GM21360 (cell line): ENCODE measurements at regions not wholly inside any gene's neighbourhood (a gene's known extent, or its start where the extent isn't known, plus 50 kb on each side); places are given as distances from the start of the nearest gene placed in this dataset.

Source experiments
- ATAC-seq: cut with Tn5 transposase; IDR thresholded peaks from one replicate; pipeline ENCODE4 v1.9.1; 2021; ENCODE audit warnings: mild to moderate bottlenecking, moderate library complexity; ENCODE audit not compliant: unreplicated experiment

DNA sequence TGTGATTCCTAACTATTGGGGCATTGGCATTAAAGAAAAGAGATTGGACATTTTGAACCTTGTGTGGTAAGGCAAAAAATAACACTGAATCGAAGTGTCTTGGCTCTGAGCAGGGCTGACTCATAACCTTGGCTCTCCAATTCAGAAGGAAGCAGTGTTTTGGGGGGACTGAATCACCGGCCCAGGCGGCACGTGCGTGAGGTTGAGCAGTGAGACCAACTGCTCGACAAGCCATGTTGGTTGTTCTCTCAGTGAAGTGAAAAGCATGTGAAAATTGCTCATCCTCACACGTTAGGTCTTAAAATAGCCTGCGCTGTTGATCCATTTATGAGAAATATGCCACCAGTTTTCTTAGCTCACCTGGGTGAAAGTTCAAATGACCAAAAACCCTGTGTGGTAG, 137.8 kb upstream of the SPACA1 start:
- no peak for ATAC-seq

DNA sequence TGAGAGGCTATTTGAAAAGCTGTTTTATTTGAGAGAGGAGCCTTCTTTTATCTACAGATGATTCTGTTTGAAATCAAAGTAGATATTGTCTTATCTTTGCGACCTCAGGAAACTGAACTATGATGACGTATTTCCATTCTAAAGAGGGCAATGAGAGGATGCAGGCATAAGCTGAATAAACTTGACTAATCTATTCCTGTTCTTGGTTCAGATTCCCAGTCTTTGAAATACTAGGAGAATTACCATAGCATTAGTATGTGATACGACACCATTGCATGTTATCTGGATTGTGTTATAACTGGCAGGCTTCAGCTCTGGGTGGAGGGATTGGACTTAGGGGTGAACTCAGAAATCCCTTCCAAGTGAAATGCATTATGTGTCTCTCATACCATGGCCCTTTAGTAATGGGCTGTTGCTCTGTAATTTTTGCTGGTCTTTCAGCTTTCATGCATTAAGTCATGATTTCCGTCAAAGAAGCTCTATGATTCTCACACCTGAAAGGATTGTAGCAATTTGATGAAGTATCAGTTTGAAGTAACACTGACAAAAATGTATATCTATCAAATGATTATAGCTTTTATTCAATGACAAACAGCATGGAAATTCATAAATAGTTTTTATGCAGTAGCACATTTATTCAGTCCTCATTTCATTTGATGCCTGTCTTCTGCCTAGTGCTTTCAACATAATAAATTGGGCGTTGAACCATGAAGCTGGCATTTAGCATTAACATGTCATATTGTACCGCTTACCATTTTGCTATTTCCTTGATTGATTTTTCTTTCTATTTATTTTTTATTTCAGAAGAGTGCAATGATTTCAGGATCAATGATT, 138.4 kb upstream of the SPACA1 start:
- ATAC-seq: no peak

DNA sequence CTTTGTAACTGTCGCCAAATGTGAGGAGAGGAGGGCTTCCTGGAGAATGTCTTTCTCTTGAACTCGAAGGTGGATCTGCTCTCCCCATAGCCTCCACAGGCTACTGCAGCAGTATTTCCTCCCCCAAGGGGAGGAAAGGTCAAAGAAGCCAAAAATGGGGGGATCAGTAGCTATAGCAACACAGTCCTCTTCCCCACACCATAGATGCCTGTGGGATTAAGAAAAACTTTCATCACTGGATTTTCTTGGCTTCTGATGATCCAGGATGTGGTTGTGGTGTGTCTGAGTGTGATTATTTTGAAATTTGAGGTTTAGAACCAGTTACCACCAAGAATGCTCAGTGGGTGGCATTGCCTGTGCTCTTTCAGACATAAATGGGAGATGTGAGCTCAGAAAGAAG, 140.1 kb upstream of the SPACA1 start:
- ATAC-seq: no peak

DNA sequence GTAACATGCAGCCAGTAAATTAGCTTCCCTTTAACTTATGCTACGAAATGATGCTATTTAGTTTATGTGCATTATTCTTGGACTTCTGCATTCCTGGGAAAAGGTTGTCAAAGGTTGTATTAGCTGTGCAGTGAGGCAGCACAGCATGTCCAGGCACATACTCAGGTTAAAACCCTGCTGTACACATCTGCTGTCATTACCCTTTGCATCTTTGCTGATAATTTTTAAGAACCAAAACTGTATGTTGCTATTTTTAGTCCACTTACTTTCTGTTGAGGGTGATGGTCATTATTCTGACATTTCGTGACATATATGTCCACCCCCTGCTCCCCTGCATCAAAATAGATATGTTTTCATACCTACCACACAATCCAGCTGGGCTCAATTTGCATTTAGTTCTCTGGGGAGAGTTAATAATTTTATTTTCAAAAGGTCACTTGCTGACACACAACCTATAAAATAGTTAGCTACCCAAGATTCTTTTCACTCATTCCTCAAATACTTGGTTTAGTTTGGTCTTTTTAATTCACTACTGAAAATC, 142.5 kb upstream of the SPACA1 start:
- peak; percentile 76 for ATAC-seq

DNA sequence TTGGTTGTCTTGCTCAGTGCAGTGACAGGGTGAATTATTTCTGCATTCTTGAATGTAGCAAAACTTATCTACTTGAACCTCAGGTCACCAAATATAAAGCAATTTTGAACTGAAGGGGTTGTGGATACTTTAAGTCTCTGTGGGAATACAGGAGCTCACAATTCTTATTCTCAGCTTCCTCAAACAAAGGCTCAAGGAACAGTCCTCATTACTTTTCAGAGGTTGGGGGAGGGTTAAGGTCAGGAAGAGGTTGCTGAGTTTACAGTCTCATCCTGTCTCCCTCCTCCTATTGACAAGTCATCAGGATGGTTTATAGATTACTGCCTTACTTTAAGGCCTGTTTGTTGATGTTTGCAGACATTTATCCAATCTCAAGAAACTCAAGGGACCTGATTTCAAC, 143.6 kb upstream of the SPACA1 start:
- ATAC-seq: no peak

DNA sequence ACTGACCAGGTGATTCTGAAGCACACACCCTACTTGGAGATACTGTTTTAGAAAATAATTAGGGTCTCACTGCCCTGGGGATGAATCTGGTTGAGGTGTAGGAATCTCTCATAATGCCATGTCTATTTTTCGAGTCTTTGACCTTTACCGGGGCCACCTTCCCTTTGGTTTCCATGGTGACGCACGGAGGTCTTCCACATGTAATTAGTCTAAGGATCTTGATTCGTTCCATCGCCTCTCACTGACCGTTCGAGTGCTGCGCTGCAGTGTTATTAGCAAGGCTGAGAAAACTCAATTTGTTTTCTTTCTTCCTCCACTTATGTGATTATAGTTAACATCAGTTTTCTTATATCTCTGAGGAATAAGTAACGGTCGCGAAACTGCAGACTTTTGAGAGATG, 144.3 kb upstream of the SPACA1 start:
- no peak for ATAC-seq

DNA sequence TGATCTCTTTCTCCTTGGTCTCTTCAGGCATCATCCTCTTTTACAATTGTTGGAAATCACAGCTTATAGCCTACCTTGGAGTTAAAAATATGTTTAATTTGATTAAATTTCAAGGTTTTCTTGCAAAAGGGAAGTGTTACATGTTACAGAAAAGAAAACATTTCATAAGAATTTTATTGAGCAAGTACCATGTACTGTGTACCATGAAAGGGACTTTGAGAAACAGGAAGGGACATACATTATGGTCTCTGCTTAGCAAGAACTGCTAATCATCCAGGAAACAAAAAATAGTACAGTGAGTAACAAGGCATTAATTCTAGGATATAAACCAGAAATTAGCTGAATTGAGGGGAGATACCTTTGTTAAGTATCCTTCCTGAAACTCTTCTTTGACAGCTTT, 145.3 kb upstream of the SPACA1 start:
- ATAC-seq: no peak

DNA sequence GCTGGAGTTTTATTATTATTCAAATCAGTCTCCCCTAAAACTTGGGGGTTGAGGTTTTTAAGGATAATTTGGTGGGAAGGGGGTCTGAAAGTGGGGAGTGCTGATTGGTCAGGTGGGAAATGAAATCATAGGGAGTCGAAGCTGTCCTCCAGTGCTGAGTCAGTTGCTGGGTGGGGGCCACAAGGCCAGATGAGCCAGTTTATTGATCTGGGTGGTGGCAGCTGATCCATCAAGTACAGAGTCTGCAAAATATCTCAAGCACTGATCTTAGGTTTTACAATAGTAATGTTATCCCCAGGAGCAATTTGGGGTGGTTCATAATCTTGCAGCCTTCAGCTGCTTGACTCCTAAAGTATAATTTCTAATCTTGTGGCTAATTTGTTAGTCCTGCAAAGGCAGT, 146.0 kb upstream of the SPACA1 start:
- ATAC-seq: no peak

DNA sequence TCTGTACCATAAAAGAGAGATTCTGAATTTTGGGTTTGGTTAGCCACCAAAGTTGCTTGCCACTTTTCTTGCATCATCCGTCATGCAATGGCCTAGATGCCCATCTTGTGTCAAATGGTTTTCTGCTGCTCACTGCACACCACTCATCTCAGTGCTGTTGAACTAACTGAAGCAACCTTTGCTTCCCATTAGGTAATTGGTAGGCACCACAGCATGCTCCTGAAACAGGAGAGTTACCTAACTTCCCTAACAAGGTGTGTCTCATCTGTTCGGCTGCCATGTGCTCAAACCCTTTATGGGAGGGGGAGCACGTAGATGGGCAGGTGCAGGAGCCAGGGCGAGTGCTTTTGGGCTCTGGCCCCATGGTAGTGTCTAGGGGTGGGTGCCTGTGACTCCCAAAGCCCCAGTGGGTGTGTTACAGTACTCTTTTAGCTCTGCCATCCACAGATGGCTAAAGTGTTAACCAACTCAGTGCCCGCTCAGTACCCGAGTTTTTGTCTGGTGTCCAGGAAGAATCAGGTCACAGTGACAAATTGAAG, 147.4 kb upstream of the SPACA1 start:
- ATAC-seq: no peak

DNA sequence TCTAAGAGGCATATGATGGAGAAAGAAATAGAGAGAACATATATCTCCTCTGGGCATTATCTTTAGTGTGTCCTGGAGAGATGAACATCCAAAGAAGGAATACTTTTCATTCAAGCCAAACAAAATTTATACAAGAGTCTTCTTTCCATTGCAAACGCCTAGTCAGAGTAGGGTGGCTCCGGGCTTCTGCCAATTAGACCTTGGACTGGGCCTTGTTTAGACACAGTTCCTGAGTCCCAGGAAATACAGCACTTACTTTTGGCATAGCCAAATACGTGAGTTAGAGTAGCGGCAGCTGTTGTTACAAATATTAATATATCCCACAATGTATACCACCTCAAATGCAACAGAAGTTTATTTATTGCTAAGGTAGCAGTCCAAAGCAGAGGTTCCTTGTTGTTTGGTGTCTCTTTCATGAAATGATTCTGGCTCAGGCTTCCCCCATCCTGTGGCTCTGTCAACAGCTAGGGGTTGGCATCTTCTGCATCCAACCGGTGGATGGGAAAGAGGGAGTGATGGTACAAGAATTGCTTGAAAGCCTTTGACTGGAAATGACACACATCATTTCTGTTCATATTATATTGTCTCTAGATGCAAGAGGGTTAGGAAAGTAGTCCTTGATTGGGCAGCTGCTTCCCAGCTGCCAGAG, 148.0 kb upstream of the SPACA1 start:
- ATAC-seq: no peak

DNA sequence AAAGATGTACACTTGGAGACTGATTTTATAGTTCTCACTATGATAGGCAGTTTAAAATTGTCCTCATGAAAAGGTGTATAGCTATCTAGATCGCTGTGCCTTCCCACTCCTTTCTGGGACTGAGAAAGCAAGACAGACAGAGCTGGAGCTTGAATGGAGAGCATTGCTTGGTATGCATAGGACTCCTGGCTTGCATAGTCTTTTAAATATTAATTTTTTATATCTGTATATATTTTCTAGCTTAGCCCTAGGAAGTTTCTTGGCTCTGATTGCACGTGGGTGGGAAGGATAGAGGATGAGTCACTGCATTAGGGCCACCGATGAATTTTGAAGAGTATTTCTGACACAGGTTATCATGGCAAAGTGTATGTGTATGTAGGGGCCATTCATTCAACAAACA, 150.0 kb upstream of the SPACA1 start:
- ATAC-seq: no peak

DNA sequence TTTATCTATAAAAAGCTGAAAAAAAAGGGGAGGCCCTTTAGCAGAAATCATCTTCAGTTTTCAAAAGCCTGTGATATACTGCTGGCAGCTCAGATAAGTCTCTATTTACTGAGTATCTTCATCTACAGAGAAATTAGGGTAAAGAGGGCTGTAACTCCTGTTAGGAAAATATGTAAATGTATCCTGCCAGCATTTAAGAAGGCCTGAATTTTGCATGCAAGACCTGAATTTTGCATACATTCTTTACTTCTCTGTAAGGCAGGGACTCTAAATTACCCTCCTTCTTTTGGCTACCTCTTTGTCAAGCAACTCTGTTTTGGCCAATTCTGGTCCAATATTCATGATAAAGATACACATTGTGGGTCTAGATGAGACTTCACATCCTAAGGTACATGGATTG, 150.6 kb upstream of the SPACA1 start:
- ATAC-seq: no peak

DNA sequence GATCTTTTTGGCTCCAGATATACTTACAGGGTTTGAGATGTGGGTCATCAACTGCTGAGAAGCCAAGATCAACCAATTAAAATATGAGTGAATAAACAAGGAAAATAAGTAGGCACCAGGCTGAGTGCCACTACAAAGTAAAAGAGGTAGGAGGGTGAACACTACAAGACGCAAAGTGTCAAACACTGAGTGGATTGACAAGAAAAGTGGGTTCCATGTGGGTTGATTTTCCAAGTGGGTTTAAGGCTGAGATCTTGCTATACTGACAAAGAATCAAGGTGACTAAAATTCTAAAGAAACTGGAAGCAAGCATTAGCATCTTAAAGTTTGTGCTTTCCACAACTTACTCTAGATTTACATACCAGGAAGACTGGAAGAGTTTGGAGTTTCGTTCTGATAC, 160.4 kb upstream of the SPACA1 start:
- ATAC-seq: no peak

DNA sequence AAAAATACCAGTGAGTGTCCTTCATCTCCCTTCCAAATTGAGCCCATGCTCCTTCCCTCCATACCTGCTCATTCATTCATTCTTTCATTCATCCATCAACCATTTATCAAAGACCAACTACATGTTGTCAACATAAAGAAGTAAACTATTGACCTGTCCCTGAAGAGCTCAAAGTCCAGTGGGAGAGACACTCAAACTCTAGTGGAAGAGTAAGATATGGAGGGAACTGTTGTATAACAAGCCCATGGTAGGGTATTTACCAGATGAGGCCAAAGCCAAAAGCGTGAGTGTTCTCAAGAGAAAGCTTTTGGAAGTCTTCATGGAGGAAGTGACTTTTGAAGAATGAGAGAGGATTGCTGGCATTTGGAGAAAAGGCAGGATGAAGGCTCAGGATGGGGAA, 163.4 kb upstream of the SPACA1 start:
- ATAC-seq: no peak

DNA sequence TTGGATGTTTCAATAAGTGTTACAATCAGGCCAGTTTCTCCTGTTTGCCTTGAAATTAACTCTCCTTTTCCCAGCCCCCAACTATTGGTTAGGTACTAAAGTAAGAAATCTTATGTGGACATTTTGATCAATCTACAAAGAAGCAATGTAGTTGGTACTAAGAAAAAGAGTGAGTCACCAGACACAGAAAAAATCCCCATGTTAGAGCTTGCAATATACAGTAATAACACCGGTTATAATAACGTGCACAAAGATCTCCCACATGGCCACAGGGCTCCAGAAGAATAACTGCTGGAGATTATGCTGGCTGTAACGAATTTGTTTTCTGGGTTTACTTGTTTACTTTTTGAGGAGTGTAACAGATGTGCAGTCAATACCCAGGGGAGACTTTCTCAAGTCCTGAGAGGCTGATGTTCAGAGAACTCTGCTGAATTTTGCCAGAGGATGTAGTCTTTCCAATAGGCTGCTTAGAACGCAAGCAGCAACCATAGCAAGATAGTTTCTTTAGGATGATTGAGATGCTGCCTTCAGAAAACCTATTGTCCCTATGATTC, 166.2 kb upstream of the SPACA1 start:
- no peak for ATAC-seq

DNA sequence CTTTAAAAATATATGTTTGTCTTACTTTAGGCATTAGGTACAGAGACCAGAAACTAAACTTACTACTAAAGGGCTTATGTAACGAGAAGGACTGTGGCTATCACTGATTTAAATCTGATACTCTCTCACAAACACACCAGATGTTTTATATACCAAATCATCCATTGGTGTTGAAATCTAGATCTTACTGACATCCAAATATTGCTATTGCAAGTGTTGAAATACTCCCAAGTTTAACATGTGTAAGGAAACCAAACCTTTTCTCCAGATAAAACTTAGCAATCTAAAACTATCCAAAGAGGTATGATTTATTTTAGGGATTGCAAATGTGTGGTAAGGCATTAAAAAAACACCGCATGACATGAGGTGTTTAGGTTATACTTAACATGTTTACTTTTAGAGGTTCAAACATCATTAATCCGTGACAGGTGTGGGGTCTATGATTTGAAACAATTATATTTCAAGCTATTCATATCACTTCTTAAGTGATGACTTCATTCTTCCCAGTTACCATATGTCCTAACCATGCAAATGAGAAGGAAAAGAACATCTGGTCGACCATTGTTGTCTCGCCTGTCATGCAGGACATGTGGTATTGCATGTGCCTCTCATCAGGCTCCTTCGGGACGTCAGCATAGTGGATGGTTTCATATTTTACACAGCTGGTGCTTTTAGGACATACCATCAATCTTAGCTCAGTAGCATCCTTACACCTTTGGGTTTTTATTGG, 168.3 kb upstream of the SPACA1 start:
- ATAC-seq: peak; percentile 59

DNA sequence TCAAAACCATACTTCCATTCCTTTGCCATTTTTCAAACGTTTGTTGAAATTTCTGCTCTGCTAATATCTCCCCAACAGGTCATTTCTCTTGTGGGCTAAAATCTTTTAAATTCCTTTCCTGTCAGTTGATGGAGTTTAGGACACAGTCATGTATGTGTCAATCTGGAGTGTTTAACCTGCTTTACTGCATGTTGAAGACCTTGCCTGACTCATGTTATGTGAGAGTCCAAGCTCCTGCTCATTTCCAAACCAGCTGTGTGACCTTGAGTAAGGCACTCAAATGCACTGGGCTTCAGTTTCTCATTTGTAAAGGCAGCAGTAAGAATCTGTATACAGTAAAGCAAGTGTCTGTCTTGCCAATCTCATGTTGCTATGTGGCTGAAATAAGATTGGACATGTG, 171.9 kb upstream of the SPACA1 start:
- ATAC-seq: no peak

DNA sequence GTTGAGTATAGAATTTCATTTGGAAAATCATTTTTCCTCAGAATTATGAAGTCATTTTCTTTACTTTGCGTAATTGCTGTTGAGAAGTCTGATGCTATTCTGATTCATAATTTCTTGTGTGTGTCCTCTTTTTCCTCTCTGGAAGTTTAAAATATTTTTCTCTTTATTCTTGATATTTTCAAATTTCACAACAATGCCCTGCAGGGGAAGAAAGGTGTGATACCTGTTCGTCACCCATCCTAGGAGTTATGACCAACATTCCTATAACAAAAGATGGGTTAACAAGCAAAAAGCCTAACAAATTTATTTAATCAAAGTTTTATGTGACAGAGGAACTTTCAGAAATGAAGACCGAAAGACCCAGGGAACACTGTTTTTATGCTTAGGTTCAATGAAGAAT, 171.5 kb upstream of the AKIRIN2 start:
- ATAC-seq: no peak

DNA sequence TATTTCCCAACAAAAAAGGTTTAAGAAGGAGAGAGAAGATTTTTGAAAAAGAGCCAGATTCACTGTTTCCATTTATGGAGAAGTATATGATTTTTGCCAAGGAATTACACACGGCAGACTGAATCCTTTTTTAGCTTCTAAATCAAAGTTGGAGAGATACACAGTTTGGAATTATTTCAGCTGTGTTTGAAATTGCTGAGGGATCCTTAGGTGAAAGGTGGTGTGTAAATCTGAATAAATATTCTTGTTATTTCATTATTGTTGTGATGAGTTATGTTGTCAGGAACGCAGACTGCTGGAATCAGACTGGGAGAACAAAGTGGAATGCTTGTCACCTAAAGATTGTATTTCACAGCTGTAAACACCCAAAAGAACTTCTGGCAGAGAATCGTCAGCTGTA, 168.5 kb upstream of the AKIRIN2 start:
- no peak for ATAC-seq

DNA sequence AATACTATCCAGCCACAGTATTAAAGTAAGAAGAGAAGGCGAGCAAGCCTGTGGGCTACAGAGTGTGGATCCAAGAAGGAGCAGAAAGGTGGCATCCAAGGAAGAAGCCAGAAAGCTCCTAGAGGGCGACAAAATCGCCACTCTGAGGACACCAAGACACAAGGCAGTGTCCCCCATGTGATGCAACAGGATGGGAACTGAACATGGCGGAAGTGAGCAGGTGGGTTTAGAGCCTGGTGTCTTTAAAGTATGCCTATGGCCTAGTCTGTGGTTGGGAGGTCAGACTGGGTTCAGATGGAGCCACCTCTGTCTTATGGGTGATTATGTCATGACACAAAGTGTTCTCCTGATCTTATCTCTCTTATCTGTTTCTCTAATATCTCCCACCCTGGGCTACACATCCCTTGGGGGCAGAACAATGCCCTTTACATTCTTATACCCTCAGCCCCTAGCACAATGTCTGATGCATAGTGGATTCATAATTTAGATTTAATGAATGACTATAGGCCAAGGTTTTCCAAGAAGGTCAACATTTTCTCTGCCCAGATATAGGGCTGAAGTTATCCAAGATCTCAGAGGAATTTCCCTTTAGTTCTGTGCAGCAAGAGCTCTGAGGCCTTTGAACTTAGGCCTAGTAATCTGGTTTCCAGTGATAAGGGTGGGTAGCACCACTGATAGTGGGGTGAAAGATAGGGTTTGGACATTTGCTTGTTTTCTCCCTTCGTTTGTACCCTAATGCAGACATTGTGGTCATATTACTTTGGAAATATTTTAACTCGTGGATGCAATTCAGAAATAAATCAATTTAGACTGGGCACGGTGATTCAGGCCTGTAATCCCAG, 167.3 kb upstream of the AKIRIN2 start:
- no peak for ATAC-seq
